Body of pancreas (tissue), 4 donors: ENCODE measurements at regions not wholly inside any gene's neighbourhood (a gene's known extent, or its start where the extent isn't known, plus 50 kb on each side); places are given as distances from the start of the nearest gene placed in this dataset.

ENCODE experiments used
- ATAC-seq: fragments of 150-250 bp; one replicate; pipeline ENCODE4 v1.9.1; 2016
- DNase-seq, 4 donors: peaks; one replicate each; pipeline ENCODE4 v3.0.0-alpha.2; 2019
- H3K27ac ChIP-seq, 4 donors: fragments of 200-600 bp; sonication (generic); 1 replicate in 3 of 4; 2 replicates in 1 of 4; pipeline versions ENCODE4 v1.5.1 to v1.6.1; 2016 to 2019; ENCODE audit warnings: mild to moderate bottlenecking in 1 of 4, mixed read lengths in 1 of 4, moderate library complexity in 1 of 4
- H3K27me3 ChIP-seq, 2 donors: fragments of 200-600 bp; sonication (generic); one replicate each; pipeline ENCODE4 v1.6.0; 2016; ENCODE audit warnings: mild to moderate bottlenecking in 1 of 2
- H3K36me3 ChIP-seq, 2 donors: fragments of 200-600 bp; sonication (generic); replicated peaks in 1 of 2; 2 replicates each; pipeline ENCODE4 v1.5.1; 2016; ENCODE audit warnings: low read depth in 2 of 2; ENCODE audit not compliant: insufficient read depth in 1 of 2
- H3K4me1 ChIP-seq: fragments of 200-600 bp; sonication (generic); one replicate; pipeline ENCODE4 v1.6.0; 2016
- H3K4me3 ChIP-seq, 2 donors: fragments of 200-600 bp; sonication (generic); 1 replicate in 1 of 2; 2 replicates in 1 of 2; pipeline ENCODE4 v1.5.1; 2016 to 2019
- H3K9me3 ChIP-seq, 3 donors: fragments of 200-600 bp; sonication (generic); 1 replicate in 2 of 3; 2 replicates in 1 of 3; pipeline ENCODE4 v1.5.1; 2016
- CTCF ChIP-seq, 7 experiments: fragments of 450-650 bp in 4 of 7; fragments of 200-600 bp in 3 of 7; sonication (generic) in 3 of 7; IDR thresholded peaks; one replicate each; pipeline ENCODE4 v1.5.1; 2016 to 2019; ENCODE audit warnings: antibody characterized with exemption in 7 of 7
- POLR2A ChIP-seq, 3 donors: fragments of 450-650 bp; IDR thresholded peaks; one replicate each; pipeline ENCODE4 v1.6.1; 2016; ENCODE audit warnings: antibody characterized with exemption in 3 of 3, mild to moderate bottlenecking in 2 of 3
- WGBS, 2 donors: methylation state at CpG; one replicate each; pipeline ENCODE4 v1.1.5; 2017; 5-methylcytosine and 5-hydroxymethylcytosine counted together
- intact Hi-C: fragments of 100-400 bp; cut with DNase I; formaldehyde crosslinking; loops from one replicate; pipeline ENCODE4 v1.15.1; 2023

GRCh38 chr1:80779275-80779674 is 1021.5 kb upstream of the ADGRL2 start:
- TF ChIP-seq POLR2A (IDR thresholded peaks at IDR 0.05) (no peak), CTCF (IDR thresholded peaks at IDR 0.05) (no peak)
- intact Hi-C loops: no loop called here

GRCh38 chr1:80778094-80778840 is 1022.5 kb upstream of the ADGRL2 start:
- no peak overlapping the region for H3K4me3 ChIP-seq
- no peak for ATAC-seq
- H3K36me3 ChIP-seq: no peaks in the 10 kb centered on the region
- H3K4me1 ChIP-seq: no peaks in the 10 kb centered on the region
- DNase-seq: no peak
- intact Hi-C loops: no loop called here
- TF ChIP-seq POLR2A (IDR thresholded peaks at IDR 0.05) (no peak), CTCF (IDR thresholded peaks at IDR 0.05) (no peak)
- no peaks in the 10 kb centered on the region for H3K9me3 ChIP-seq
- H3K27me3 ChIP-seq: no peaks in the 10 kb centered on the region
- WGBS, 2 donors: 73 to 77% methylated on average over 10 to 12 of the region's 12 CpGs
- H3K27ac ChIP-seq: no peak overlapping the region

More at GRCh38 chr1:80779275-80779674, 1021.5 kb upstream of the ADGRL2 start:
- WGBS, 2 donors: 77 to 92% methylated on average over 2 of the region's 2 CpGs
- Histone ChIP-seq H3K4me3 (no peak overlapping the region), H3K27me3 (no peaks in the 10 kb centered on the region), H3K9me3 (no peaks in the 10 kb centered on the region), H3K4me1 (no peaks in the 10 kb centered on the region), H3K36me3 (no peaks in the 10 kb centered on the region), H3K27ac (no peak overlapping the region)
- DNase-seq (no peak), ATAC-seq (no peak)

DNA sequence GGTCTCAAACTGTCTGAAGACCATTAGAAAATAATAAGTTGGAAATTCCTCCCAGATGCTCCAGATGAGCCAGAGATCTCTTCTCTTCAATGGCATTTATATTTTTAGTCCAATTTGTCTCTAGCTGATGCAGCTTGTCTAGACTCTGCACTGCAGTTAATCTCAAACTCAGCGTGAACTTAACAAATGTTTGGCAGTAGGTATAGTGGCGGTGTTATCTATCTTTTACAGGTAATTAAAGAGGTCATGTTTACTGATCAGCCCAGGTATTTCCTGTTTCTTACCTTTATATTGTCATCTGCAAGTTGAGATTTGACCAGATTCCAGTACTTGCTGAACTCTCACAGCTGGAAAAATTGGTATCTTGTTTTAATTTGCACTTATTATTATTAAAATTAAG is 1024.5 kb upstream of the ADGRL2 start:
- H3K9me3 ChIP-seq: no peaks in the 10 kb centered on the region
- DNase-seq: no peak
- WGBS, 2 donors: 19 to 22% methylated on average over 2 of the region's 2 CpGs
- H3K4me3 ChIP-seq: no peak overlapping the region
- H3K4me1 ChIP-seq: no peaks in the 10 kb centered on the region
- TF ChIP-seq POLR2A (IDR thresholded peaks at IDR 0.05) (no peak), CTCF (IDR thresholded peaks at IDR 0.05) (no peak)
- intact Hi-C loops: no loop called here
- H3K27ac ChIP-seq: no peak overlapping the region
- no peaks in the 10 kb centered on the region for H3K27me3 ChIP-seq
- ATAC-seq: no peak
- H3K36me3 ChIP-seq: no peaks in the 10 kb centered on the region

GRCh38 chr1:80769208-80769750 is 1031.5 kb upstream of the ADGRL2 start:
- no peak for ATAC-seq
- H3K27me3 ChIP-seq: no peaks in the 10 kb centered on the region
- TF ChIP-seq CTCF (IDR thresholded peaks at IDR 0.05) (no peak), POLR2A (IDR thresholded peaks at IDR 0.05) (no peak)
- H3K4me3 ChIP-seq: no peak overlapping the region
- no peaks in the 10 kb centered on the region for H3K4me1 ChIP-seq
- H3K36me3 ChIP-seq: no peaks in the 10 kb centered on the region
- DNase-seq: no peak
- no peaks in the 10 kb centered on the region for H3K9me3 ChIP-seq
- H3K27ac ChIP-seq: no peak overlapping the region
- WGBS, 2 donors: 50 to 57% methylated on average over 3 of the region's 3 CpGs
- intact Hi-C loops: no loop called here

DNA sequence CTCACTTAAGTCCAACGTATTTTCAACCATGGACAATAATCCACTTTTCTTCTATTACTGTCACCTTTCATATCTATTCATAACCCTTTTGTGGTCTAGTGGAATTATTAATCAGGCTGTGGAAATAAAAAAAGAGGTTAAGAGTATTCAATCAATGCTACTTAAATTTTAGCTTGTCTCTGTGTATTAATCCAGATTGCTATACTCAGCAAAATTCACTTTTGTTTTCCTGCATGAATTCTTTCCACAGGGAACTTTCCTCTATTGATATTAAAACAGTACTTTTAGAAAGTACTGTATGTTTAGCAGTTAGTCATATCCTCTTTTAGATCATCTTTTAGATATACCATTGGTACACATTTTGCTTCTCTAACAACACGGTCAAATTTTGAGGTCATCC is 1033.0 kb upstream of the ADGRL2 start:
- DNase-seq: no peak
- H3K9me3 ChIP-seq: no peaks in the 10 kb centered on the region
- intact Hi-C loops: no loop called here
- H3K27me3 ChIP-seq: no peaks in the 10 kb centered on the region
- H3K36me3 ChIP-seq: no peaks in the 10 kb centered on the region
- 71 to 73% methylated on average over 2 of the region's 2 CpGs for WGBS, 2 donors
- TF ChIP-seq CTCF (IDR thresholded peaks at IDR 0.05): no peak
- TF ChIP-seq POLR2A (IDR thresholded peaks at IDR 0.05): no peak
- ATAC-seq: no peak
- H3K4me1 ChIP-seq: no peaks in the 10 kb centered on the region
- H3K4me3 ChIP-seq: no peak overlapping the region
- no peak overlapping the region for H3K27ac ChIP-seq
